PFSK-1 (cell line): ENCODE measurements at regions not wholly inside any gene's neighbourhood (a gene's known extent, or its start where the extent isn't known, plus 50 kb on each side); places are given as distances from the start of the nearest gene placed in this dataset.

Experiments used
- FOXP2 ChIP-seq: optimal IDR thresholded peaks from 2 replicates; pipeline ENCODE3; 2011; ENCODE audit warnings: borderline replicate concordance, control low read depth, inconsistent platforms; ENCODE audit not compliant: insufficient read depth; ENCODE audit errors: extremely low read length, extremely low read depth
- POLR2AphosphoS5 ChIP-seq: IDR thresholded peaks from 2 replicates; pipeline ENCODE4 v1.6.1; 2012; ENCODE audit warnings: low read depth, mild to moderate bottlenecking, control low read depth, low read length, moderate library complexity
- SIN3A ChIP-seq: IDR thresholded peaks from 2 replicates; pipeline ENCODE4 v1.6.1; 2012; ENCODE audit warnings: mild to moderate bottlenecking, low read length, moderate library complexity, borderline replicate concordance; ENCODE audit not compliant: insufficient read depth
- TAF1 ChIP-seq: IDR thresholded peaks from 2 replicates; pipeline ENCODE4 v1.6.1; 2012; ENCODE audit warnings: low read length, control low read depth, borderline replicate concordance; ENCODE audit not compliant: insufficient read depth
- TF ChIP-seq, protein P1 (sequence below), 2 experiments: IDR thresholded peaks; 2 replicates each; pipeline versions ENCODE4 v1.6.1 to v1.8.0; 2011 to 2012; ENCODE audit warnings: low read depth in 2 of 2, low read length in 2 of 2, control low read depth in 1 of 2, inconsistent platforms in 1 of 2, mild to moderate bottlenecking in 1 of 2, moderate library complexity in 1 of 2; ENCODE audit not compliant: insufficient read depth in 1 of 2

GRCh38 chr5:133825631-133826289 lies 142.7 kb downstream of the C5orf15 start:
- TF ChIP-seq POLR2AphosphoS5 (no peak), FOXP2 (no peak), SIN3A (no peak), TAF1 (no peak)

DNA sequence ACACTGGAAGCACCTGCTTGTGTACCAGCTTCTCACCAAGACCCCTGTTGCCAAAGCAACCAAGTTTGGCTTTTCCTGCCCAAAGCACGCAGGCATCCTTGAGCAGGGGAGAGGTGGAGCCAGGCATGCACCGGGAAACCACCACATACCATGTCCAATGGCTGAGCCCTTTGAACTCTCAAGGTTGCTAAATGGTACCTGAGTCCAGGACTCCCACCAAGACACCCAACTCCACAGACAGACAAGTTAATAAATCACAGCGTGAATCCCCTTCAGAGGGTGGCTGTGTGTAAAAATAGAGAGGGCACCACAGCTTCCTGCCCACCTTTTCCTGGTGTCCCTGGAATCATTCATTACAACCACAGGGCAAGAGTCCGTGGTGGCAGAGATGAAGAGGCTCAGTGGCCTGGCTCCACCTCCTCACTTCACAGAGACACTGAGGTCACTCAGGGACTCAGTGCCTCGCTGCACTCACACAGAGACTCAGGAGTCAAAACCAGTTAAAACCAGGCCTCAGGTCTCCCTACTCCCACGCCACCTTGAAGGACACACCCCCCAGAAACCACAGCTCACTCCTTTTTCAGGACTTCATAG lies 143.7 kb downstream of the C5orf15 start:
- TF ChIP-seq, protein P1, sequence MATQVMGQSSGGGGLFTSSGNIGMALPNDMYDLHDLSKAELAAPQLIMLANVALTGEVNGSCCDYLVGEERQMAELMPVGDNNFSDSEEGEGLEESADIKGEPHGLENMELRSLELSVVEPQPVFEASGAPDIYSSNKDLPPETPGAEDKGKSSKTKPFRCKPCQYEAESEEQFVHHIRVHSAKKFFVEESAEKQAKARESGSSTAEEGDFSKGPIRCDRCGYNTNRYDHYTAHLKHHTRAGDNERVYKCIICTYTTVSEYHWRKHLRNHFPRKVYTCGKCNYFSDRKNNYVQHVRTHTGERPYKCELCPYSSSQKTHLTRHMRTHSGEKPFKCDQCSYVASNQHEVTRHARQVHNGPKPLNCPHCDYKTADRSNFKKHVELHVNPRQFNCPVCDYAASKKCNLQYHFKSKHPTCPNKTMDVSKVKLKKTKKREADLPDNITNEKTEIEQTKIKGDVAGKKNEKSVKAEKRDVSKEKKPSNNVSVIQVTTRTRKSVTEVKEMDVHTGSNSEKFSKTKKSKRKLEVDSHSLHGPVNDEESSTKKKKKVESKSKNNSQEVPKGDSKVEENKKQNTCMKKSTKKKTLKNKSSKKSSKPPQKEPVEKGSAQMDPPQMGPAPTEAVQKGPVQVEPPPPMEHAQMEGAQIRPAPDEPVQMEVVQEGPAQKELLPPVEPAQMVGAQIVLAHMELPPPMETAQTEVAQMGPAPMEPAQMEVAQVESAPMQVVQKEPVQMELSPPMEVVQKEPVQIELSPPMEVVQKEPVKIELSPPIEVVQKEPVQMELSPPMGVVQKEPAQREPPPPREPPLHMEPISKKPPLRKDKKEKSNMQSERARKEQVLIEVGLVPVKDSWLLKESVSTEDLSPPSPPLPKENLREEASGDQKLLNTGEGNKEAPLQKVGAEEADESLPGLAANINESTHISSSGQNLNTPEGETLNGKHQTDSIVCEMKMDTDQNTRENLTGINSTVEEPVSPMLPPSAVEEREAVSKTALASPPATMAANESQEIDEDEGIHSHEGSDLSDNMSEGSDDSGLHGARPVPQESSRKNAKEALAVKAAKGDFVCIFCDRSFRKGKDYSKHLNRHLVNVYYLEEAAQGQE (IDR thresholded peaks at IDR 0.05; ENCODE audit: insufficient read depth in 1 of 2, low read depth in 2 of 2, low read length in 2 of 2): no peak
- no peak for TF ChIP-seq FOXP2
- no peak for TF ChIP-seq TAF1

DNA sequence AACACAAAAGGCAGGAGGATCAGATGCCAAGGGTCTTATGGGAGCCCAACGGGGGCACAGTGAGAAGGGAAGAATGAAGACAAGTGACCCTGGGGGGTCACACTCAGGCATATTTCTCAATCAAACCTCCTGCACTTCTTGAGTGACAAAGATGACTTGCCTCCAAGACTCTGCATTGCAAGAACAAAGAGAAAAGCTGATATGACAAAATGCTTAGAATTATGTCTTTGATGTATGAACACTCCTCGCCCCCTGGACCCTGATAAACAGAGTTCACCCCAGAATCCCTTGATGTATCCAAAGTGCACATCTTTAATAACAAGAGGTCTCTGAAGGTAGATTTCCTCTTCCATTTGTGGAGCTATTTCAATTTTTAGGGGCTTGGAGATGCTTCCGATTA lies 146.5 kb downstream of the C5orf15 start:
- TF ChIP-seq, protein P1 (IDR thresholded peaks at IDR 0.05; ENCODE audit: insufficient read depth in 1 of 2, low read depth in 2 of 2, low read length in 2 of 2): no peak

DNA sequence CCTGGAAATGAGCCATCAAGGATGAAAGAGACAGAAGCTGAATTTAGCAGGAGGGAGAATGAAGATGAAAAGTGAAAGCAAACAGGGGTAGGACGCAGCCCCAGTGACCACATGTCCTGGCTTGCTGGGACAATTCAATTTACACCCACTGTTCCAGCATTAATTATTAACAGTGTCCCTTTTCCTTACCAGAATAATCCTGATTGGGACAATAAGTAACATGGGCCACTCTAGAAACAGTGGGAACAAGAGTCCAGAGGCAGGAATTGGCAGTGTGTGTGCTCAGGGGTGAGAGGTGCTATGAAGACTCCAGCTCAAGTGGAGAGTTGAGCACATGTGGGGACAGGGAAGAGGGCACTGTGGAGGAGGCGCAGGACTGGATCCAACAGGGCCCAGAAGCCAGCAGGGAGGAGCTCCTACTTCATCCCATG lies 147.1 kb downstream of the C5orf15 start:
- TF ChIP-seq SIN3A: no peak

GRCh38 chr5:133820507-133820906 lies 147.9 kb downstream of the C5orf15 start:
- no peak for TF ChIP-seq SIN3A
- no peak for TF ChIP-seq FOXP2
- TF ChIP-seq POLR2AphosphoS5: no peak
- no peak for TF ChIP-seq TAF1
- TF ChIP-seq, protein P1 (IDR thresholded peaks at IDR 0.05; ENCODE audit: insufficient read depth in 1 of 2, low read depth in 2 of 2, low read length in 2 of 2): no peak

GRCh38 chr5:133819977-133820471 lies 148.4 kb downstream of the C5orf15 start:
- TF ChIP-seq POLR2AphosphoS5 (no peak), FOXP2 (no peak), SIN3A (no peak), TAF1 (no peak)
- TF ChIP-seq, protein P1 (IDR thresholded peaks at IDR 0.05; ENCODE audit: insufficient read depth in 1 of 2, low read depth in 2 of 2, low read length in 2 of 2): no peak
